Bone marrow (tissue), 2 donors: ENCODE measurements at regions not wholly inside any gene's neighbourhood (a gene's known extent, or its start where the extent isn't known, plus 50 kb on each side); places are given as distances from the start of the nearest gene placed in this dataset.

Experiments
- DNase-seq, 2 donors: peaks; one replicate each; lab custom pipeline; 2025; lab: John Stamatoyannopoulos, UW

- no peak for DNase-seq
Measured at GRCh38 chr17:73933164-73933766, 270.2 kb upstream of the RPL38 start.

DNA sequence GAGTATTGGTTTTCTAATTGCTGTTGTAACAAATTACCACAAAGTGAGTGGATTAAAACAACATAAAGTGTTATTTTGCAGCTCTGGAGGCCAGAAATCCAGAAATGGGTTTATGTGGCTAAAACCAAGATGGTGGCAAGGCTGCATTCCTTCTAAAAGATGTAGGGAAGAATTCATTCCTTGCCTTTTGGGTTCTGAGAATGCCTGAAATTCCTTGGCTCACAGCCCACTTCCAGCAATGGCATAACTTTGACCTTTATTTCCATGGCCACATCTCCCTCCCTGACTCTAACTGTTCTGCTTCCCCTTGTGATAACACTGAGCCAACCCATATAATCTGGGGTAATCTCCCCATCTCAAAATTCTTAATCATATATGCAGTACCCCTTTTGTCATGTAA lies 269.6 kb upstream of the RPL38 start:
- DNase-seq: no peak

- no peak for DNase-seq
Measured at GRCh38 chr17:73934696-73935095, 268.8 kb upstream of the RPL38 start.

GRCh38 chr17:73936908-73937627 lies 266.4 kb upstream of the RPL38 start:
- no peak for DNase-seq

DNA sequence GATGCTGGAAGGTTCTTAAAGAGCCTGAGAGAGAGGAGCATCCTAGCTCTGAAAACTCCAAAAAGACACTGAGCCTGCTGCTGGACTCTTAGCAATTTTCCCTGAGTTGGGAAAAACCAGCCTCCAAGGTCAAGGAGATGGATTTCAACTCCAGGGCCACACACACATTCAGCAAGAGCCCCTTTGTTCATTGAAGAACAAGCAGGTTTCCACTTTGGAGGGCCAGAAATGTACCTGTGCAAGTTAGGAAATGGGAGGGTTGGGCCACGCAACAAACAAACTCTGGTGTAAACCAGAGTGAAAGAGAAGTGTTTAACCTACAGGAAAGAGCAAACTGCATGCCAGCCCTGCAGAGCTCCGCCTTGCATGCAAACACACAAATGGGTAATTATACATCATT lies 264.8 kb upstream of the RPL38 start:
- DNase-seq: no peak

DNA sequence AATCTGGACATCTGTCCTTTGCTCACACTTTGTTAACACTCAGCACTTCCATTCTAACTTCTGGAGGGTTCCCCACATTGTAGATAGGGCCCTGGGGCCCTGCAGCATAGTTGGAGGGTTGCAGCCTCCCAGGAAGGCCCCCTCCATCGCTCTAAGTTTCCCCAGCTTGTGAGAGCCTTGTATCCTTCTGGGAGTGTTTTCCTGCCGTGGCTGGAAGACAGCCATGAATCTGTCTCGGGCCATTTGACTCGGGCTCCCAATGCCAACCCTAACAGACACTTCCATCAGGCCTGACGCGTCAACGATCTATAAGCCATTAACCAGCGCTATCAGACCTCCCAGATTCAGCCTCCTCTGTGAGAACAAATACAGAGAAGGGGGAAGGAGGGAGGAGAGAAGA lies 263.7 kb upstream of the RPL38 start:
- DNase-seq: no peak

DNA sequence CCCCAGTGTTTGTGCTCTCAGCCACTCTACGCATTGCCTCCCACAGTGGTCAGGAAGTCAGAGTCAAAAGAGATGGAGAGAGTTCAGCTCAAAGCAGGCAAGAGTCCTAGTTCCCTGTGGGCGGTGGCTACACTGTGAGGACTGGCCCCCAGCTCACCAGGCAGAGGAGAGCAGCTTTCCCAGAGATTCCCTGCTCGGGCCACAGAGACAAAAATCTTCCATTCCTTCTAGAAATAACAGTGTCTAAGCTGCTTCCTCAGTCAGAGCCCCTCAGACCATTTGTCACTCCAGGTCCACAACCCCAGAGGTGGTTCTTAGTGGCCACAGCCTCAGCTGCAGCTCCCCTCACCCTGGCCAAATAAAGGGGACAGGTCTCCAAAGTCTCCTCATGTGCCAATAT lies 263.0 kb upstream of the RPL38 start:
- no peak for DNase-seq

GRCh38 chr17:73941919-73942530 lies 261.5 kb upstream of the RPL38 start:
- no peak for DNase-seq

- DNase-seq: no peak
Measured at GRCh38 chr17:73942703-73943415, 260.6 kb upstream of the RPL38 start.

DNA sequence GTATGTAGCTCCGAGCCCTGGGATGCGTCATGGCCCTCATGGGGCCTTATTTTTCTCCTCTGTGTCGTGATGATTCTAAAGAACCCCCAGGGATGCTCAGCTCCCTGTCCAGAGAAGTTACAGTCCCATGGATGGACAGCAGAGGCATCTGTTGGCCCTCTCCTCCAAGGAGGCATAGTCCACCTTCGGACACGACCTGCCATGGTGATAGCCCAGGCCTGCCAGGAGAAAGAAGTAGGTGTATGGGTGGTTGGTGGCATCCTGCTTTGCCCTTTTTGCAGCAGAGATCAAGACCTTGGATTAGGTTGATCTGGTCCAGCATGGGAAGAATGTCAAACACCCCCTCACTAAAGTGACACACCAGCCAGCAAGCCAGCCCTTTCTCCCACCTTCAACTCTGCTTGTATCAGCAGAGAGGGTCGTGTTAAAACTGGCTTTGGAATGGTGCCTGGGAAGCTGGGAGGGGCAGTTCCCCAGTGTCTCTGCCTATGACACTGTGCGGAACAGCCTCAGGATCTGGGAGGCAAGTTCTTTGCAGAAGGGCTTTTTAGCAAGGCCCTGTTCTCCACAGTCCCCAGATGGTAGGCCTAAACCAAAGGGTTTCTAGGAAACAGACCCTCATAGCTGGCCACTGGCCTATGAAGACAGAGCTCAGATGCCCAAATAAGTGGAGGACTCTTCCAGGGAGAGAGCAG lies 259.9 kb upstream of the RPL38 start:
- DNase-seq: no peak

DNA sequence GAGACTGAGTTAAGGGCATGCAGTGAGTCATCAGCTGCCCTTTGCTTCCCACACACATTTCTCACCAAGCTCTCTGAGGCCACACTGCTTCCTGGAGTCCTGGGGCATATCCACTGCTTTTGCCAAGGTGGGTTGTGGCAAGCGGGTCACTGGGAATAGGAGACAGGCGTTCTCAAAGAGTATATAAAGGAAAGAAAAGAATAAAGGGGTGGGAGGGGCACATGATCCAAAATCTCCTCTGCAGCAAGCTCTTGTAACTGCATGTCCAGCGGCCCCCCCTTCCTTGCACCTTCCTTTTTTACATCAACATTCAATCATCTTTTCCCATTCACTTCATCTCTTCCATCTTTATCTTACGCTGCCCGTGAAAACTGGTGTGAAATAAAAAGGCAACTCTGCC lies 259.1 kb upstream of the RPL38 start:
- DNase-seq: no peak

- DNase-seq: no peak
Measured at GRCh38 chr17:73947281-73947965, 256.1 kb upstream of the RPL38 start.

DNA sequence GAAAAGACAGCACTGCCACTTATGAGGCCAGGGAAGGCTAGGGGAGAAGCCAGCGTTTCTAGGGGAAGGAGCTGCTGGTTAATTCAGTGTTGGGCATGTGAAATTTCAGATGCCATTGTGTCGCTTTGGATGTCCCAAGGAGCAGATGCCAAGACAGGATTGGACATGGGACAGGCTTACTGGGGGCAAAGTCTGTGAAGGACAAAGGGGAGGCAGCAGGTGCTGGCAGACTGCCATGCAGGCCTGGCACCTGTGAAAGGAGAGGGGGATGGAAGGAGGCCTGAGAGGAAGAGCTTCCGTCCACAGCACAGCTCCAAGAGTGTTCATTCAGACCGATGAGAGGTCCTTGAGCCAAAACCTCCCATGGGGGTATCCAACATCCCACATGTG lies 255.5 kb upstream of the RPL38 start:
- DNase-seq: no peak

DNA sequence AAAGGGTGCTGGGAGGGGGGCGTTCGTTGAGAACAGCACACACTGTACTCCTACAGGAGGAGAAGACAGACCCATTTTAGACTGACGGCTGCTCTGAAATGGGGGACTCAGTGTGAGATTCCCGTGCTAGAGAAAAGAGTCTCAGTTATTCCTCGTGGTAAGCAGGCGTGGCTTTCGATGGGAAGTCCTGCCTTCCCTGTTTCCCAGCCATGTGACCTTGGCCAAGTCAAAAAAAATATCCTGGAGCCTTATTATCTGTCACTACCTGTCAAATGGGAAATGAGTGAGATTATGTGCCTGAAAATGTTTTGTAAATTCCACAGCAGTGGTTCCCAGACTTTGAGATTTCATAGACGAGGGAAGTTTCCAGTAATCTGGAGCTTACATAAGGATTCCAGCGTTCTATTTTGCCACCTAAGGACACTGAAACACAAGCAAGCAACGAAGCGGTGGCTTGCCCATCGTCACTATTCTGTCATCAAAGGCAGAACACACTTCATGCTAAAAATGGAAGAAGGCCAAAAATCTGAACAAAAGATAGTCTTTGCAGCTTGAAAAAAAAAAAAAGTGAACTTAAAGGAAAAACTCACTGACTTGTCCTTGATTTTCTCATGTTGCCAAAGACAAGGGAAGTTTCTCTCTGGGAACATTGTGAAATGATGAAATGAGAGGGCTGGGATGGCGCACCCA lies 253.4 kb upstream of the RPL38 start:
- DNase-seq: no peak

- DNase-seq: no peak
Measured at GRCh38 chr17:73950593-73950914, 252.9 kb upstream of the RPL38 start.

DNA sequence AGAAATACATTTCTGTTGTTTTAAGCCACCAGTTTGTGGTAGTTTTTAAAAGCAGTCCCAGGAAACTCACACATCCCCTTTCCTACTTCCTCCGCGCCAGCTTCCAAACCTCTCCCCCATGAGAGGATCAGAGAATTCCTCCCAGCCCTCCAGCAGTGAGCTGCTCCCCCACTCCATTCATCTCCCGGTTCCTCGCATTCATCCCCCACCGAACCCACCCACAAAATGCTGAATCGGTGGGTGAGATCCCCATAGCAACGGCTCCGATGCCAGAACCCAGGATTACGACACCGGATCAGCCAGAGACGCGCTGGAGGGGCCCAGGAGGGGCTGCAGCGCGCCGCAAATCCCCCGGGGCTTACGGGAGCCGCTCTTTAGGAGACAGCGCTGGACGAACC lies 251.4 kb upstream of the RPL38 start:
- no peak for DNase-seq

DNA sequence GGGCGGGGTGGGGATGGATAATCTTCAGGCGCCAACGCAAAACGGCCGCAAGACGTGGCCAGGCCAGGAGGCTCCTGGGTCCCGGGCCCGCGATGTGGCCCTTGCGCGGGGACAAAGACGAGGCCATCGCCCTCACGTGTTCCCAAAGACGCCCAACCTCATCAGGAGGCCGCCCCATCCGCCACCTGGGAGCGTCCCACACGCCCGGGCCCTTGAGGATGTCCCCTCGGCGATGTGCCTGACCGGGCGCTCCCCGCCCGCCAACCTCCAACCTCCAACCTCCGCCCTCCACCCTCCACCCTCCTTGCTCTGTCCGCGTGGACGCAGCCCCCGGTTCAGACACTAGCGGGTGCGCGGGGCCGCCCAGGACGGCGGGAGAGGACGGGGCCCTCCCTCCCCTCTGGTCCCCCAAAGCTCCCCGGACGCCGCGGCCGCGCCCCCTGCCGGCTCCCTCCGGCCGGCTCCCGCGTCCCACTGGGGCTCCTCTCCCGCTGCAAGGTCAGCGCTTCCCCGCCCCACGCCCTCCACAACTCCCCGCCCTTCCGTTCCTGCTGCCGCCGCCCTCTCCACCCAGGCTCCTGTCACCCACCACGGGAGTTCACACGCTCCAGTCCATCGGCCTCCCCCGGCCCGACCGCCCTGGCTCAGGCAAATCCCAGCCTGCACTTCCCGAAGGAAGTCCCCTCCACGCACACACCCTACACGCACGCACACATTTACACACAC lies 250.8 kb upstream of the RPL38 start:
- DNase-seq: no peak

- no peak for DNase-seq
Measured at GRCh38 chr17:73953206-73954033, 250.1 kb upstream of the RPL38 start.

GRCh38 chr17:73954951-73955350 lies 248.5 kb upstream of the RPL38 start:
- no peak for DNase-seq

- no peak for DNase-seq
Measured at GRCh38 chr17:73955616-73956015, 247.9 kb upstream of the RPL38 start.
